Effector memory CD4-positive, alpha-beta T cell (primary cell): ENCODE measurements at regions not wholly inside any gene's neighbourhood (a gene's known extent, or its start where the extent isn't known, plus 50 kb on each side); places are given as distances from the start of the nearest gene placed in this dataset.
"Not testable (repeated sequence)": the region's sequence is repeated elsewhere in the genome, so short reads cannot be mapped to it uniquely, and the experiment has no call there.

Experiments
- DNase-seq, 3 donors: peaks; one replicate each; pipeline ENCODE4 v3.0.0-alpha.2; 2020
- H3K27ac ChIP-seq: 2 replicates; pipeline ENCODE4 v1.7.0; 2013; ENCODE audit warnings: mild to moderate bottlenecking, low read length, moderate library complexity; ENCODE audit not compliant: insufficient read depth, poor library complexity, severe bottlenecking
- H3K27me3 ChIP-seq: replicated peaks from 2 replicates; pipeline ENCODE4 v1.7.0; 2013; ENCODE audit warnings: mild to moderate bottlenecking, low read length; ENCODE audit not compliant: insufficient read depth, control insufficient read depth, poor library complexity, severe bottlenecking
- H3K36me3 ChIP-seq: 2 replicates; pipeline ENCODE4 v1.7.0; 2013; ENCODE audit warnings: mild to moderate bottlenecking, low read length, moderate library complexity; ENCODE audit not compliant: control insufficient read depth, insufficient read depth
- H3K4me1 ChIP-seq: 2 replicates; pipeline ENCODE4 v1.7.0; 2013; ENCODE audit warnings: low read length, mild to moderate bottlenecking; ENCODE audit not compliant: control insufficient read depth, insufficient read depth, poor library complexity, severe bottlenecking
- H3K4me3 ChIP-seq: 2 replicates; pipeline ENCODE4 v1.7.0; 2013; ENCODE audit warnings: low read length, low read depth, mild to moderate bottlenecking; ENCODE audit not compliant: insufficient read depth, poor library complexity, severe bottlenecking
- H3K9me3 ChIP-seq: 2 replicates; pipeline ENCODE4 v1.7.0; 2013; ENCODE audit warnings: mild to moderate bottlenecking, low read length, moderate library complexity; ENCODE audit not compliant: control insufficient read depth

GRCh38 chr10:77740396-77740795, 102.8 kb upstream of the KCNMA1 start:
- not testable (repeated sequence) for H3K4me3 ChIP-seq, H3K36me3 ChIP-seq, H3K27me3 ChIP-seq, DNase-seq, H3K9me3 ChIP-seq, H3K4me1 ChIP-seq, H3K27ac ChIP-seq

GRCh38 chr10:77738496-77739158, 101.0 kb upstream of the KCNMA1 start:
- peaks cover 3% of the 10 kb centered on the region for H3K9me3 ChIP-seq
- no peaks in the 10 kb centered on the region for H3K4me1 ChIP-seq
- no peaks in the 10 kb centered on the region for H3K36me3 ChIP-seq
- no peak overlapping the region for H3K4me3 ChIP-seq
- H3K27ac ChIP-seq: no peak overlapping the region
- DNase-seq: no peak
- H3K27me3 ChIP-seq: no peaks in the 10 kb centered on the region

- H3K4me1 ChIP-seq: no peaks in the 10 kb centered on the region
- no peaks in the 10 kb centered on the region for H3K36me3 ChIP-seq
- no peaks in the 10 kb centered on the region for H3K27me3 ChIP-seq
- no peak for DNase-seq
- no peak overlapping the region for H3K27ac ChIP-seq
- peaks cover 3% of the 10 kb centered on the region for H3K9me3 ChIP-seq
- H3K4me3 ChIP-seq: no peak overlapping the region
Measured at GRCh38 chr10:77737608-77738007, 100.0 kb upstream of the KCNMA1 start.

GRCh38 chr10:77735136-77735535, 97.5 kb upstream of the KCNMA1 start:
- H3K4me1 ChIP-seq, H3K4me3 ChIP-seq, H3K9me3 ChIP-seq, H3K27ac ChIP-seq, DNase-seq, H3K36me3 ChIP-seq, H3K27me3 ChIP-seq: not testable (repeated sequence)

- no peaks in the 10 kb centered on the region for H3K36me3 ChIP-seq
- no peak for DNase-seq
- H3K4me3 ChIP-seq: no peak overlapping the region
Measured at GRCh38 chr10:77732213-77733003, 94.8 kb upstream of the KCNMA1 start.

GRCh38 chr10:77727481-77727880, 89.9 kb upstream of the KCNMA1 start:
- Histone ChIP-seq H3K4me3 (no peak overlapping the region), H3K9me3 (no peaks in the 10 kb centered on the region), H3K27me3 (no peaks in the 10 kb centered on the region), H3K4me1 (no peaks in the 10 kb centered on the region), H3K27ac (no peak overlapping the region), H3K36me3 (no peaks in the 10 kb centered on the region)
- DNase-seq: no peak

More at GRCh38 chr10:77732213-77733003, 94.8 kb upstream of the KCNMA1 start:
- Histone ChIP-seq H3K9me3 (no peaks in the 10 kb centered on the region), H3K27ac (no peak overlapping the region), H3K27me3 (no peaks in the 10 kb centered on the region), H3K4me1 (no peaks in the 10 kb centered on the region)

GRCh38 chr10:77726732-77727131, 89.1 kb upstream of the KCNMA1 start:
- Histone ChIP-seq H3K4me3 (no peak overlapping the region), H3K27ac (no peak overlapping the region), H3K27me3 (no peaks in the 10 kb centered on the region), H3K36me3 (no peaks in the 10 kb centered on the region), H3K9me3 (no peaks in the 10 kb centered on the region), H3K4me1 (no peaks in the 10 kb centered on the region)
- DNase-seq: no peak

GRCh38 chr10:77726301-77726700, 88.7 kb upstream of the KCNMA1 start:
- no peaks in the 10 kb centered on the region for H3K36me3 ChIP-seq
- no peak for DNase-seq
- H3K27ac ChIP-seq: no peak overlapping the region
- H3K9me3 ChIP-seq: no peaks in the 10 kb centered on the region
- no peak overlapping the region for H3K4me3 ChIP-seq
- H3K4me1 ChIP-seq: no peaks in the 10 kb centered on the region
- H3K27me3 ChIP-seq: no peaks in the 10 kb centered on the region

GRCh38 chr10:77724820-77725219, 87.2 kb upstream of the KCNMA1 start:
- no peak for DNase-seq
- Histone ChIP-seq H3K27ac (no peak overlapping the region), H3K9me3 (no peaks in the 10 kb centered on the region), H3K27me3 (no peaks in the 10 kb centered on the region), H3K4me3 (no peak overlapping the region), H3K4me1 (no peaks in the 10 kb centered on the region), H3K36me3 (no peaks in the 10 kb centered on the region)

GRCh38 chr10:77723376-77723775, 85.8 kb upstream of the KCNMA1 start:
- no peaks in the 10 kb centered on the region for H3K9me3 ChIP-seq
- no peaks in the 10 kb centered on the region for H3K4me1 ChIP-seq
- DNase-seq: no peak
- no peak overlapping the region for H3K4me3 ChIP-seq
- H3K36me3 ChIP-seq: no peaks in the 10 kb centered on the region
- no peaks in the 10 kb centered on the region for H3K27me3 ChIP-seq
- H3K27ac ChIP-seq: no peak overlapping the region
